ENCODE measurements at regions not wholly inside any gene's neighbourhood (a gene's known extent, or its start where the extent isn't known, plus 50 kb on each side); places are given as distances from the start of the nearest gene placed in this dataset.
A peak's percentile ranks its signal among the peaks of the same experiment; 100 is the strongest.

DNA sequence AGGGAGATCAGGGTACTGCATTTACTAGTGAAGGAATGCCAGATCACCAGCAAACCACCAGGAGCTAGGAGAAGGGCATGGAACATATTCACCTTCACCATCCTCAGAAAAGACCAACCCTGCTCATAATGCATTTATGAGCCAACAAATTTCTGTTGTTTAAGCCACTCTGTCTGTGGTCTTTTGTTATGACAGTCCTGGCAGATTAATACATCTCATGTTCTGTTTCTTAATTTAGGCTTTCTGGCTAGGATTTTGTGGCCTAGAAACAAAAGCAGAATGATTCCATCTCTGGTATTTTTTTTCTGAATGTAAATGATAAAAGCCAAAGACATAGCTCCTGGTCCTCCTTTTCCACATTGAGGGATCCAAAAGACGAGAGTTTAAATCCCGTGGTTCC, 797.9 kb downstream of the TYW1 start:
- H3K27me3 ChIP-seq, result no peaks in the 10 kb centered on the region
- H3K4me3 ChIP-seq, result no peak overlapping the region
- 86% methylated on average over 2 of the region's 2 CpGs for WGBS (ENCODE audit: insufficient coverage, low coverage, low lambda C conversion rate, missing lambda C conversion rate)
- ATAC-seq, result no peak
- H3K9me3 ChIP-seq, result no peaks in the 10 kb centered on the region
- TF ChIP-seq, protein P1, sequence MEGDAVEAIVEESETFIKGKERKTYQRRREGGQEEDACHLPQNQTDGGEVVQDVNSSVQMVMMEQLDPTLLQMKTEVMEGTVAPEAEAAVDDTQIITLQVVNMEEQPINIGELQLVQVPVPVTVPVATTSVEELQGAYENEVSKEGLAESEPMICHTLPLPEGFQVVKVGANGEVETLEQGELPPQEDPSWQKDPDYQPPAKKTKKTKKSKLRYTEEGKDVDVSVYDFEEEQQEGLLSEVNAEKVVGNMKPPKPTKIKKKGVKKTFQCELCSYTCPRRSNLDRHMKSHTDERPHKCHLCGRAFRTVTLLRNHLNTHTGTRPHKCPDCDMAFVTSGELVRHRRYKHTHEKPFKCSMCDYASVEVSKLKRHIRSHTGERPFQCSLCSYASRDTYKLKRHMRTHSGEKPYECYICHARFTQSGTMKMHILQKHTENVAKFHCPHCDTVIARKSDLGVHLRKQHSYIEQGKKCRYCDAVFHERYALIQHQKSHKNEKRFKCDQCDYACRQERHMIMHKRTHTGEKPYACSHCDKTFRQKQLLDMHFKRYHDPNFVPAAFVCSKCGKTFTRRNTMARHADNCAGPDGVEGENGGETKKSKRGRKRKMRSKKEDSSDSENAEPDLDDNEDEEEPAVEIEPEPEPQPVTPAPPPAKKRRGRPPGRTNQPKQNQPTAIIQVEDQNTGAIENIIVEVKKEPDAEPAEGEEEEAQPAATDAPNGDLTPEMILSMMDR (IDR thresholded peaks at IDR 0.05), result no peak
- no peak for TF ChIP-seq POLR2A (IDR thresholded peaks at IDR 0.05)
- DNase-seq, result no peak
- H3K36me3 ChIP-seq, result no peaks in the 10 kb centered on the region
- intact Hi-C loops (cut with DNase I), result no loop called here
- H3K4me1 ChIP-seq, result no peaks in the 10 kb centered on the region
- no peak overlapping the region for H3K27ac ChIP-seq

DNA sequence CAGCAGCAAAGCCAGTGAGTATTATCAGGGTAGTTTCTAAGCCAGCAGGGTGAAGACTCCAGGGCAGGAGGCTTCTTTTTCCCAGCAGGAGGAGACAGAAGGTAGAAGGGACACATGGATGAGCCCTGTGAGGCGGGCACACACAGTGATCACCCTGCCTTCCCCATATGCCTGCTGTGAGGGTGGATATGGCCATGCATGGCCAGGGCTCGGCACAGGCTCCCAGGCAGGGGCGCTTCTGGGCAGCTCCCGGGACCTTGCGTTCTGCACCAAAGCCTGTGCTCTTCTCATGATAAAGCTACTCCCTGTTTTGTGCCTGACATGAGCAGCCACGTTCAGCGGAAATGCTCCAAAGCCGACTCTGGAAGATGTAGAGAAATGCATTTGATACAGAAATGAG, 807.2 kb downstream of the TYW1 start:
- TF ChIP-seq POLR2A (IDR thresholded peaks at IDR 0.05), result no peak
- TF ChIP-seq, protein P1 (IDR thresholded peaks at IDR 0.05), result no peak
- 83% methylated on average over 2 of the region's 8 CpGs for WGBS (ENCODE audit: insufficient coverage, low coverage, low lambda C conversion rate, missing lambda C conversion rate)
- DNase-seq, result no peak

DNA sequence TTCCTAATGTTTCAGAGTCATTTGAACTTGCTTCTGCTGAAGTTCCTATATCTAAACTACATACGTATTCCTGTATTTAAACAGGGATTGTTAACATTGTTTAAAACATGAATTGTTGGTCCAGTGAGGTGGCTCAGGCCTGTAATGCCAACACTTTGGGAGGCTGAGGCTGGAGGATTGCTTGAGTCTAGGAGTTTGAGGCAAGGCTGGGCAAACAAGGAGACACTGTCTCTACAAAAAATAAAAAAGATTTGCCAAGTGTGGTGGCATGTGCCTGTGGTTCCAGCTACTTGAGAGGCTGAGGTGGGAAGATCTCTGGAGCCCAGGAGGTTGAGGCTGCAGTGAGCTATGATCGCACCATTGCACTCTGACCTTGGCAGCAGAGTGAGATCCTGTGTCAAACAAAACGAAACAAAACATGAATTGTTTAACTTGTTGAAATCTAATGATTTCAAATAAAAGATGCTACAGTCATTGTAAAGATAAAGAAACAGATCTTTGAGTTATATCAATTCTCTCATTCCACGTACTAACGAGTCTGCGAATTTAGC, 809.4 kb downstream of the TYW1 start:
- DNase-seq, result peak in 1 of 3 donors; percentile 45
- Histone ChIP-seq H3K9me3 (no peaks in the 10 kb centered on the region), H3K4me3 (no peak overlapping the region), H3K27ac (no peak overlapping the region), H3K36me3 (no peaks in the 10 kb centered on the region), H3K27me3 (no peaks in the 10 kb centered on the region), H3K4me1 (no peaks in the 10 kb centered on the region)
- ATAC-seq, result peak; percentile 43 to 68 (median 66)
- intact Hi-C loops (cut with DNase I), result no loop called here
- no peak for TF ChIP-seq POLR2A (IDR thresholded peaks at IDR 0.05)
- TF ChIP-seq, protein P1 (IDR thresholded peaks at IDR 0.05), result no peak
- WGBS (ENCODE audit: insufficient coverage, low coverage, low lambda C conversion rate, missing lambda C conversion rate), result 48% methylated on average over 6 of the region's 6 CpGs

More for the DNA sequence above, 807.2 kb downstream of the TYW1 start:
- no peak for ATAC-seq
- Histone ChIP-seq H3K27ac (no peak overlapping the region), H3K4me1 (no peaks in the 10 kb centered on the region), H3K9me3 (no peaks in the 10 kb centered on the region), H3K4me3 (no peak overlapping the region), H3K27me3 (no peaks in the 10 kb centered on the region), H3K36me3 (no peaks in the 10 kb centered on the region)
- intact Hi-C loops (cut with DNase I), result no loop called here

DNA sequence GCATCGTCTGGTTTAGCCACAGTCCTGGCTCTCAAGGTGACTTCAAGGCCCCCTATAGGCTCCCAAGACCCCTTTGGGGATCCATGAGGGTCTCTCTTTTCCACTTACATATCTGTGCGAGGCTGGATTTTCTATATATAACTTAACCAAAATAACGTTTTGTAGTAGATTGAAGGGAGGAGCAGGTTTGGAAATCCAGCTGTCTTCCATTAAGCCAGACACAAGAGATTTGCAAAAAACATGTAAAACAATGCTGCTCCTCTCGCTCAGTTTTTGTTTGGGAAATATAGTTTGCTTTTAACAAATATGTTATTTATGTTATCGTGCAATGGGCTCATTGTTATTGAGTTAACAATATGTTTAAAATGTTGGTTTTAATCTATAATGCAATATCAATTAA, 811.2 kb downstream of the TYW1 start:
- 74% methylated on average over 4 of the region's 5 CpGs for WGBS (ENCODE audit: insufficient coverage, low coverage, low lambda C conversion rate, missing lambda C conversion rate)
- TF ChIP-seq POLR2A (IDR thresholded peaks at IDR 0.05), result no peak
- TF ChIP-seq, protein P1 (IDR thresholded peaks at IDR 0.05), result no peak
- Histone ChIP-seq H3K36me3 (no peaks in the 10 kb centered on the region), H3K4me1 (no peaks in the 10 kb centered on the region), H3K27ac (no peak overlapping the region), H3K4me3 (no peak overlapping the region), H3K27me3 (no peaks in the 10 kb centered on the region), H3K9me3 (no peaks in the 10 kb centered on the region)
- no peak for ATAC-seq
- intact Hi-C loops (cut with DNase I), result no loop called here
- DNase-seq, result no peak

DNA sequence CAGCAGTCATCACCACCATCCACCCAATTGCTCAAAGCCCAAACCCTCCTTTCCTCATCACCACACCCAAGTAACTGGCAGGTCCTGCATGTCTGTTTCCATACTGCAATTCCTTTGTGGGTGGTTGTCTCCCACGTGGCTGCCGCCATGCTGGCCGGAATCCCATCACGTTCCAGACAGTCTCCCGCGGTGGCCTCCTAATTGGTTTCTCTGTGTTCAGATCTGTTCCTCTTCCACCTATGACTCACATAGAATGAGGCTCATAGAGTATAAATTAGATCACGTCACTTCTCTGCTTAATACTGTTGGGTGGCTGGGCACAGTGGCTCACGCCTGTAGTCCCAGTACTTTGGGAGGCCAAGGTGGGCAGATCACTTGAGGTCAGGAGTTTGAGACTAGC, 813.0 kb downstream of the TYW1 start:
- no peak overlapping the region for H3K27ac ChIP-seq
- H3K4me1 ChIP-seq, result no peaks in the 10 kb centered on the region
- no peak for TF ChIP-seq POLR2A (IDR thresholded peaks at IDR 0.05)
- TF ChIP-seq, protein P1 (IDR thresholded peaks at IDR 0.05), result no peak
- H3K27me3 ChIP-seq, result no peaks in the 10 kb centered on the region
- WGBS (ENCODE audit: insufficient coverage, low coverage, low lambda C conversion rate, missing lambda C conversion rate), result 88% methylated on average over 6 of the region's 8 CpGs
- intact Hi-C loops (cut with DNase I), result no loop called here
- no peak overlapping the region for H3K4me3 ChIP-seq
- no peaks in the 10 kb centered on the region for H3K36me3 ChIP-seq
- DNase-seq (no peak), ATAC-seq (no peak)
- H3K9me3 ChIP-seq, result no peaks in the 10 kb centered on the region
